ENCODE measurements at regions not wholly inside any gene's neighbourhood (a gene's known extent, or its start where the extent isn't known, plus 50 kb on each side); places are given as distances from the start of the nearest gene placed in this dataset.

- TF ChIP-seq POLR2AphosphoS5 (IDR thresholded peaks at IDR 0.05; ENCODE audit: low read depth, low read length), result no peak
- no peak for TF ChIP-seq POLR2A (IDR thresholded peaks at IDR 0.05; ENCODE audit: low read depth, low read length)
These were observed 105.0 kb upstream of the DUSP22 start for GRCh38 chr6:187210-187861.
